WERI-Rb-1 (cell line): ENCODE measurements at regions not wholly inside any gene's neighbourhood (a gene's known extent, or its start where the extent isn't known, plus 50 kb on each side); places are given as distances from the start of the nearest gene placed in this dataset.

Experiments
- DNase-seq: peaks from one replicate; pipeline ENCODE4 v3.0.0-alpha.2; 2020
- H3K27ac ChIP-seq: fragments of 250-450 bp; sonication (Bioruptor Pico); 2 replicates; pipeline ENCODE4 v1.5.1; 2020; ENCODE audit warnings: mild to moderate bottlenecking, moderate library complexity
- H3K27me3 ChIP-seq: fragments of 250-450 bp; sonication (Bioruptor Pico); 2 replicates; pipeline ENCODE4 v1.5.1; 2021; ENCODE audit warnings: mild to moderate bottlenecking, low read depth, moderate library complexity; ENCODE audit not compliant: insufficient read depth, severe bottlenecking
- H3K36me3 ChIP-seq: fragments of 250-450 bp; sonication (Bioruptor Pico); 2 replicates; pipeline ENCODE4 v1.5.1; 2020; ENCODE audit warnings: mild to moderate bottlenecking, moderate library complexity
- H3K4me3 ChIP-seq: 2 replicates; pipeline ENCODE4 v1.5.1; 2011; ENCODE audit warnings: low read depth, mild to moderate bottlenecking, control low read depth, low read length
- H3K9me3 ChIP-seq: fragments of 250-450 bp; sonication (Bioruptor Pico); 2 replicates; pipeline ENCODE4 v1.5.1; 2021; ENCODE audit warnings: mild to moderate bottlenecking, moderate library complexity; ENCODE audit not compliant: severe bottlenecking
- CTCF ChIP-seq: IDR thresholded peaks from 2 replicates; pipeline ENCODE4 v1.5.1; 2011; ENCODE audit warnings: low read depth, mild to moderate bottlenecking, control low read depth, inconsistent platforms, low read length

- Histone ChIP-seq H3K36me3 (no peaks in the 10 kb centered on the region), H3K27me3 (no peaks in the 10 kb centered on the region), H3K9me3 (no peaks in the 10 kb centered on the region), H3K4me3 (no peak overlapping the region), H3K27ac (no peak overlapping the region)
- DNase-seq = no peak
- TF ChIP-seq CTCF = no peak
Observed at GRCh38 chr11:134476435-134477021, 64.5 kb upstream of the B3GAT1 start.

- 0 out of 2 replicates have a peak, but pooled peaks have one; percentile 3 for TF ChIP-seq CTCF
- no peaks in the 10 kb centered on the region for H3K36me3 ChIP-seq
- H3K27ac ChIP-seq = no peak overlapping the region
- no peaks in the 10 kb centered on the region for H3K9me3 ChIP-seq
- no peaks in the 10 kb centered on the region for H3K27me3 ChIP-seq
- DNase-seq = no peak
- no peak overlapping the region for H3K4me3 ChIP-seq
Observed at GRCh38 chr11:134475951-134476350, 63.9 kb upstream of the B3GAT1 start.

GRCh38 chr11:134474942-134475341 is 62.9 kb upstream of the B3GAT1 start:
- no peak overlapping the region for H3K4me3 ChIP-seq
- no peaks in the 10 kb centered on the region for H3K27me3 ChIP-seq
- H3K9me3 ChIP-seq = no peaks in the 10 kb centered on the region
- TF ChIP-seq CTCF = no peak
- no peak for DNase-seq
- no peak overlapping the region for H3K27ac ChIP-seq
- no peaks in the 10 kb centered on the region for H3K36me3 ChIP-seq

- no peaks in the 10 kb centered on the region for H3K9me3 ChIP-seq
- TF ChIP-seq CTCF = no peak
- no peaks in the 10 kb centered on the region for H3K27me3 ChIP-seq
- no peak overlapping the region for H3K4me3 ChIP-seq
- H3K36me3 ChIP-seq = no peaks in the 10 kb centered on the region
- no peak overlapping the region for H3K27ac ChIP-seq
- DNase-seq = no peak
Observed at GRCh38 chr11:134474070-134474860, 62.2 kb upstream of the B3GAT1 start.

GRCh38 chr11:134471716-134472455 is 59.8 kb upstream of the B3GAT1 start:
- no peaks in the 10 kb centered on the region for H3K9me3 ChIP-seq
- no peaks in the 10 kb centered on the region for H3K36me3 ChIP-seq
- no peaks in the 10 kb centered on the region for H3K27me3 ChIP-seq
- H3K4me3 ChIP-seq = peak overlapping the region; percentile 45; the same call in 1 of the 2 replicates
- no peak for DNase-seq
- no peak for TF ChIP-seq CTCF
- H3K27ac ChIP-seq = no peak overlapping the region
